OCI-LY7 (cell line): ENCODE measurements at regions not wholly inside any gene's neighbourhood (a gene's known extent, or its start where the extent isn't known, plus 50 kb on each side); places are given as distances from the start of the nearest gene placed in this dataset.

Experiments used
- BruUV-seq: library from RNA; stranded (reverse); fragments of 400-500 nt; replicated peaks from 2 replicates; lab custom pipeline; 2021; lab: Mats Ljungman, UMichigan
- CTCF ChIA-PET: fragments of 300-600 bp; sonication (Branson Sonifier 250); formaldehyde crosslinking; loops from one replicate; lab custom pipeline; 2022; ENCODE audit warnings: antibody characterized with exemption; ENCODE audit not compliant: unreplicated experiment; lab: Charles Lee
- POLR2A ChIA-PET: fragments of 300-600 bp; sonication (Branson Sonifier 250); formaldehyde crosslinking; loops from one replicate; lab custom pipeline; 2022; ENCODE audit warnings: antibody characterized with exemption; lab: Charles Lee
- DNase-seq: peaks from one replicate; pipeline ENCODE4 v3.0.0-alpha.2; 2015; ENCODE audit warnings: low spot score
- H2AFZ ChIP-seq: fragments of 200-600 bp; sonication (generic), shearing (Covaris generic); 2 replicates; pipeline ENCODE4 v1.6.1; 2014; ENCODE audit warnings: mild to moderate bottlenecking, antibody characterized with exemption, low read length, moderate library complexity
- H3K27ac ChIP-seq: fragments of 200-600 bp; sonication (generic); 2 replicates; pipeline ENCODE4 v1.5.1; 2014; ENCODE audit warnings: mixed run types, low read depth, mild to moderate bottlenecking, moderate library complexity, low read length, inconsistent platforms; ENCODE audit not compliant: poor library complexity, severe bottlenecking
- H3K36me3 ChIP-seq: fragments of 200-600 bp; sonication (generic); 2 replicates; pipeline ENCODE4 v1.6.1; 2014; ENCODE audit warnings: mild to moderate bottlenecking, antibody characterized with exemption, low read length, moderate library complexity, mixed read lengths; ENCODE audit not compliant: insufficient read depth
- H3K4me1 ChIP-seq: fragments of 200-600 bp; sonication (generic); 2 replicates; pipeline ENCODE4 v1.5.1; 2014; ENCODE audit warnings: mild to moderate bottlenecking, low read length; ENCODE audit not compliant: insufficient read depth, poor library complexity, severe bottlenecking
- H3K4me2 ChIP-seq: fragments of 200-600 bp; sonication (generic); 2 replicates; pipeline ENCODE4 v1.6.1; 2014; ENCODE audit warnings: mild to moderate bottlenecking, low read length
- H3K4me3 ChIP-seq: fragments of 200-600 bp; sonication (generic); 2 replicates; pipeline ENCODE4 v1.5.1; 2014; ENCODE audit warnings: mild to moderate bottlenecking, low read depth, low read length; ENCODE audit not compliant: poor library complexity, severe bottlenecking
- H3K79me2 ChIP-seq: fragments of 200-600 bp; sonication (generic); 2 replicates; pipeline ENCODE4 v1.6.1; 2016; ENCODE audit warnings: low read depth, mild to moderate bottlenecking, low read length, moderate library complexity, mixed read lengths; ENCODE audit not compliant: insufficient read depth
- H3K9me2 ChIP-seq: fragments of 200-600 bp; sonication (generic); 2 replicates; pipeline ENCODE4 v1.6.1; 2016; ENCODE audit warnings: mild to moderate bottlenecking, low read length, mixed read lengths; ENCODE audit not compliant: insufficient read depth
- H3K9me3 ChIP-seq: fragments of 200-600 bp; sonication (generic); 2 replicates; pipeline ENCODE4 v1.6.1; 2014; ENCODE audit warnings: mild to moderate bottlenecking, mixed run types, low read length, mixed read lengths
- H4K20me1 ChIP-seq: fragments of 200-600 bp; sonication (generic); 2 replicates; pipeline ENCODE4 v1.6.1; 2014; ENCODE audit warnings: mild to moderate bottlenecking, antibody characterized with exemption, low read length, moderate library complexity, mixed read lengths; ENCODE audit not compliant: insufficient read depth
- CTCF ChIP-seq: fragments of 200-600 bp; sonication (generic); conservative IDR thresholded peaks from 2 replicates; pipeline ENCODE4 v1.5.1; 2014; ENCODE audit warnings: mild to moderate bottlenecking, antibody characterized with exemption, low read length, moderate library complexity, mixed read lengths
- EZH2phosphoT487 ChIP-seq: fragments of 200-600 bp; sonication (generic); IDR thresholded peaks from 2 replicates; pipeline ENCODE4 v1.6.1; 2018; ENCODE audit warnings: low read depth, borderline replicate concordance, mild to moderate bottlenecking, mixed run types, antibody characterized with exemption, low read length, moderate library complexity, mixed read lengths
- intact Hi-C: fragments of 100-400 bp; cut with micrococcal nuclease; formaldehyde crosslinking; loops from one replicate; pipeline ENCODE4 v1.10.0; 2022; ENCODE audit not compliant: unreplicated experiment

- Histone ChIP-seq H3K4me1 (no peaks in the 10 kb centered on the region), H3K4me2 (no peak overlapping the region), H3K4me3 (no peak overlapping the region), H3K9me3 (no peaks in the 10 kb centered on the region), H2AFZ (no peak overlapping the region), H3K79me2 (no peaks in the 10 kb centered on the region), H3K9me2 (no peaks in the 10 kb centered on the region), H3K27ac (no peak overlapping the region), H4K20me1 (no peaks in the 10 kb centered on the region), H3K36me3 (no peaks in the 10 kb centered on the region)
- TF ChIP-seq CTCF (no peak), EZH2phosphoT487 (no peak)
- intact Hi-C loops = loop anchor here (10.0 kb wide), 1 partner anchor 118 kb away; no protein-coding TSS in a partner anchor
- CTCF ChIA-PET = no interaction called here
- no TSS peak for BruUV-seq
- POLR2A ChIA-PET = no interaction called here
- DNase-seq = no peak
Observed at GRCh38 chr20:50346374-50347283, 156.0 kb downstream of the CEBPB start.

- Histone ChIP-seq H3K36me3 (no peaks in the 10 kb centered on the region), H3K4me3 (no peak overlapping the region), H3K4me1 (no peaks in the 10 kb centered on the region), H4K20me1 (no peaks in the 10 kb centered on the region), H3K79me2 (no peaks in the 10 kb centered on the region), H3K9me2 (no peaks in the 10 kb centered on the region), H3K4me2 (no peak overlapping the region), H2AFZ (no peak overlapping the region), H3K9me3 (no peaks in the 10 kb centered on the region), H3K27ac (no peak overlapping the region)
- ChIA-PET POLR2A (no interaction called here), CTCF (no interaction called here)
- no peak for DNase-seq
- intact Hi-C loops = loop anchor here (10.0 kb wide), 1 partner anchor 117 kb away; no protein-coding TSS in a partner anchor
- no TSS peak for BruUV-seq
- TF ChIP-seq CTCF (no peak), EZH2phosphoT487 (no peak)
Observed at GRCh38 chr20:50347284-50348063, 156.8 kb downstream of the CEBPB start.
